ENCODE measurements at regions not wholly inside any gene's neighbourhood (a gene's known extent, or its start where the extent isn't known, plus 50 kb on each side); places are given as distances from the start of the nearest gene placed in this dataset.

- Mint-ChIP-seq H3K36me3 (no peaks in the 10 kb centered on the region), H3K9me3 (peaks cover 0 to 9% (median 2%) of the 10 kb centered on the region in 8 donors), H3K27ac (no peak overlapping the region), H3K4me1 (peaks cover 0 to 2% (median 0%) of the 10 kb centered on the region in 4 donors), H3K27me3 (peaks cover 13 to 16% of the 10 kb centered on the region in 2 donors), H3K4me3 (no peak overlapping the region)
- intact Hi-C loops (cut with micrococcal nuclease), result no loop called here
- Histone ChIP-seq H3K27ac (ENCODE audit: low read depth, low read length) (no peak overlapping the region), H3K4me3 (ENCODE audit: low read length in 2 of 2) (no peak overlapping the region), H3K36me3 (ENCODE audit: insufficient read depth, low read length) (no peaks in the 10 kb centered on the region), H3K9me3 (ENCODE audit: control insufficient read depth in 1 of 2, low read length in 2 of 2) (no peaks in the 10 kb centered on the region), H3K27me3 (ENCODE audit: insufficient read depth, low read length) (peaks cover 5% of the 10 kb centered on the region), H3K4me1 (ENCODE audit: insufficient read depth, low read length) (no peaks in the 10 kb centered on the region)
- DNase-seq, result no peak
- ChIA-PET POLR2A (ENCODE audit: partially characterized antibody) (no interaction called here), CTCF (ENCODE audit: partially characterized antibody) (no interaction called here)
These were observed 195.5 kb downstream of the CDCA7 start for GRCh38 chr2:173550143-173550542.

- no peaks in the 10 kb centered on the region for H3K4me1 ChIP-seq (ENCODE audit: insufficient read depth, low read length)
- CTCF ChIA-PET (ENCODE audit: partially characterized antibody), result no interaction called here
- Mint-ChIP-seq H3K4me3 (no peak overlapping the region), H3K27ac (no peak overlapping the region), H3K36me3 (no peaks in the 10 kb centered on the region), H3K9me3 (peaks cover 0 to 9% (median 2%) of the 10 kb centered on the region in 8 donors), H3K27me3 (peaks cover 12 to 17% of the 10 kb centered on the region in 2 donors), H3K4me1 (no peaks in the 10 kb centered on the region)
- H3K36me3 ChIP-seq (ENCODE audit: insufficient read depth, low read length), result no peaks in the 10 kb centered on the region
- POLR2A ChIA-PET (ENCODE audit: partially characterized antibody), result no interaction called here
- intact Hi-C loops (cut with micrococcal nuclease), result no loop called here
- no peak overlapping the region for H3K4me3 ChIP-seq (ENCODE audit: low read length in 2 of 2)
- no peaks in the 10 kb centered on the region for H3K9me3 ChIP-seq (ENCODE audit: control insufficient read depth in 1 of 2, low read length in 2 of 2)
- peaks cover 5% of the 10 kb centered on the region for H3K27me3 ChIP-seq (ENCODE audit: insufficient read depth, low read length)
- H3K27ac ChIP-seq (ENCODE audit: low read depth, low read length), result no peak overlapping the region
- DNase-seq, result no peak
These were observed 197.9 kb downstream of the CDCA7 start for GRCh38 chr2:173552531-173552930.

- ChIA-PET POLR2A (ENCODE audit: partially characterized antibody) (no interaction called here), CTCF (ENCODE audit: partially characterized antibody) (no interaction called here)
- H3K36me3 ChIP-seq (ENCODE audit: insufficient read depth, low read length), result no peaks in the 10 kb centered on the region
- Mint-ChIP-seq H3K9me3 (peaks cover 0 to 9% (median 2%) of the 10 kb centered on the region in 8 donors), H3K4me1 (no peaks in the 10 kb centered on the region), H3K4me3 (no peak overlapping the region), H3K27me3 (peaks cover 13 to 16% of the 10 kb centered on the region in 2 donors), H3K27ac (no peak overlapping the region), H3K36me3 (no peaks in the 10 kb centered on the region)
- no peaks in the 10 kb centered on the region for H3K9me3 ChIP-seq (ENCODE audit: control insufficient read depth in 1 of 2, low read length in 2 of 2)
- no peak overlapping the region for H3K27ac ChIP-seq (ENCODE audit: low read depth, low read length)
- H3K4me1 ChIP-seq (ENCODE audit: insufficient read depth, low read length), result no peaks in the 10 kb centered on the region
- H3K4me3 ChIP-seq (ENCODE audit: low read length in 2 of 2), result no peak overlapping the region
- intact Hi-C loops (cut with micrococcal nuclease), result no loop called here
- peaks cover 3% of the 10 kb centered on the region for H3K27me3 ChIP-seq (ENCODE audit: insufficient read depth, low read length)
- DNase-seq, result no peak
These were observed 198.9 kb downstream of the CDCA7 start for GRCh38 chr2:173553593-173553992.

GRCh38 chr2:173555833-173556232 is 201.2 kb downstream of the CDCA7 start:
- no peak for DNase-seq
- Mint-ChIP-seq H3K4me1 (peaks cover 0 to 4% (median 0%) of the 10 kb centered on the region in 4 donors), H3K27me3 (peaks cover 14 to 21% of the 10 kb centered on the region in 2 donors), H3K36me3 (no peaks in the 10 kb centered on the region), H3K4me3 (no peak overlapping the region), H3K27ac (no peak overlapping the region), H3K9me3 (peaks cover 0 to 7% (median 0%) of the 10 kb centered on the region in 8 donors)
- H3K4me3 ChIP-seq (ENCODE audit: low read length in 2 of 2), result no peak overlapping the region
- ChIA-PET CTCF (ENCODE audit: partially characterized antibody) (no interaction called here), POLR2A (ENCODE audit: partially characterized antibody) (no interaction called here)
- no peak overlapping the region for H3K27ac ChIP-seq (ENCODE audit: low read depth, low read length)
- H3K27me3 ChIP-seq (ENCODE audit: insufficient read depth, low read length), result no peaks in the 10 kb centered on the region
- no peaks in the 10 kb centered on the region for H3K36me3 ChIP-seq (ENCODE audit: insufficient read depth, low read length)
- no peaks in the 10 kb centered on the region for H3K4me1 ChIP-seq (ENCODE audit: insufficient read depth, low read length)
- no peaks in the 10 kb centered on the region for H3K9me3 ChIP-seq (ENCODE audit: control insufficient read depth in 1 of 2, low read length in 2 of 2)
- intact Hi-C loops (cut with micrococcal nuclease), result no loop called here

GRCh38 chr2:173556816-173557215 is 202.1 kb downstream of the CDCA7 start:
- Mint-ChIP-seq H3K27ac (no peak overlapping the region), H3K27me3 (peaks cover 19 to 26% of the 10 kb centered on the region in 2 donors), H3K4me1 (peaks cover 0 to 4% (median 0%) of the 10 kb centered on the region in 4 donors), H3K9me3 (peaks cover 0 to 6% (median 4%) of the 10 kb centered on the region in 8 donors), H3K36me3 (no peaks in the 10 kb centered on the region), H3K4me3 (no peak overlapping the region)
- H3K4me1 ChIP-seq (ENCODE audit: insufficient read depth, low read length), result no peaks in the 10 kb centered on the region
- H3K9me3 ChIP-seq (ENCODE audit: control insufficient read depth in 1 of 2, low read length in 2 of 2), result no peaks in the 10 kb centered on the region
- H3K36me3 ChIP-seq (ENCODE audit: insufficient read depth, low read length), result no peaks in the 10 kb centered on the region
- no peak overlapping the region for H3K27ac ChIP-seq (ENCODE audit: low read depth, low read length)
- H3K4me3 ChIP-seq (ENCODE audit: low read length in 2 of 2), result no peak overlapping the region
- DNase-seq, result no peak
- ChIA-PET CTCF (ENCODE audit: partially characterized antibody) (no interaction called here), POLR2A (ENCODE audit: partially characterized antibody) (no interaction called here)
- intact Hi-C loops (cut with micrococcal nuclease), result no loop called here
- no peaks in the 10 kb centered on the region for H3K27me3 ChIP-seq (ENCODE audit: insufficient read depth, low read length)

GRCh38 chr2:173557497-173557896 is 202.8 kb downstream of the CDCA7 start:
- CTCF ChIA-PET (ENCODE audit: partially characterized antibody), result no interaction called here
- H3K4me1 Mint-ChIP-seq, result peaks cover 0 to 4% (median 0%) of the 10 kb centered on the region in 4 donors

GRCh38 chr2:173567493-173567892 is 212.8 kb downstream of the CDCA7 start:
- Mint-ChIP-seq H3K4me1 (peaks cover 0 to 9% (median 4%) of the 10 kb centered on the region in 4 donors), H3K36me3 (no peaks in the 10 kb centered on the region), H3K27me3 (peaks cover 5 to 13% of the 10 kb centered on the region in 2 donors), H3K9me3 (peaks cover 0 to 4% (median 4%) of the 10 kb centered on the region in 8 donors), H3K4me3 (no peak overlapping the region), H3K27ac (no peak overlapping the region)
- intact Hi-C loops (cut with micrococcal nuclease), result no loop called here
- H3K27ac ChIP-seq (ENCODE audit: low read depth, low read length), result no peak overlapping the region
- H3K36me3 ChIP-seq (ENCODE audit: insufficient read depth, low read length), result no peaks in the 10 kb centered on the region
- H3K27me3 ChIP-seq (ENCODE audit: insufficient read depth, low read length), result no peaks in the 10 kb centered on the region
- H3K4me1 ChIP-seq (ENCODE audit: insufficient read depth, low read length), result no peaks in the 10 kb centered on the region
- DNase-seq, result no peak
- POLR2A ChIA-PET (ENCODE audit: partially characterized antibody), result no interaction called here
- CTCF ChIA-PET (ENCODE audit: partially characterized antibody), result no interaction called here
- H3K4me3 ChIP-seq (ENCODE audit: low read length in 2 of 2), result no peak overlapping the region
- H3K9me3 ChIP-seq (ENCODE audit: control insufficient read depth in 1 of 2, low read length in 2 of 2), result no peaks in the 10 kb centered on the region

More at GRCh38 chr2:173557497-173557896, 202.8 kb downstream of the CDCA7 start:
- no peaks in the 10 kb centered on the region for H3K36me3 ChIP-seq (ENCODE audit: insufficient read depth, low read length)
- no peaks in the 10 kb centered on the region for H3K9me3 ChIP-seq (ENCODE audit: control insufficient read depth in 1 of 2, low read length in 2 of 2)
- DNase-seq, result no peak
- H3K27me3 ChIP-seq (ENCODE audit: insufficient read depth, low read length), result no peaks in the 10 kb centered on the region
- peaks cover 0 to 8% (median 4%) of the 10 kb centered on the region in 8 donors for H3K9me3 Mint-ChIP-seq
- H3K27ac Mint-ChIP-seq, result no peak overlapping the region
- H3K4me3 ChIP-seq (ENCODE audit: low read length in 2 of 2), result no peak overlapping the region
- no peak overlapping the region for H3K27ac ChIP-seq (ENCODE audit: low read depth, low read length)
- H3K4me1 ChIP-seq (ENCODE audit: insufficient read depth, low read length), result no peaks in the 10 kb centered on the region
- intact Hi-C loops (cut with micrococcal nuclease), result no loop called here
- no peak overlapping the region for H3K4me3 Mint-ChIP-seq
- POLR2A ChIA-PET (ENCODE audit: partially characterized antibody), result no interaction called here
- peaks cover 20 to 23% of the 10 kb centered on the region in 2 donors for H3K27me3 Mint-ChIP-seq
- no peaks in the 10 kb centered on the region for H3K36me3 Mint-ChIP-seq

- DNase-seq, result no peak
- Mint-ChIP-seq H3K27ac (no peak overlapping the region), H3K4me3 (no peak overlapping the region), H3K36me3 (no peaks in the 10 kb centered on the region), H3K27me3 (peaks cover 2 to 10% of the 10 kb centered on the region in 2 donors), H3K4me1 (peaks cover 0 to 9% (median 4%) of the 10 kb centered on the region in 4 donors), H3K9me3 (peaks cover 0 to 4% (median 1%) of the 10 kb centered on the region in 8 donors)
- no peaks in the 10 kb centered on the region for H3K36me3 ChIP-seq (ENCODE audit: insufficient read depth, low read length)
- ChIA-PET POLR2A (ENCODE audit: partially characterized antibody) (no interaction called here), CTCF (ENCODE audit: partially characterized antibody) (no interaction called here)
- H3K4me3 ChIP-seq (ENCODE audit: low read length in 2 of 2), result no peak overlapping the region
- H3K27ac ChIP-seq (ENCODE audit: low read depth, low read length), result no peak overlapping the region
- no peaks in the 10 kb centered on the region for H3K27me3 ChIP-seq (ENCODE audit: insufficient read depth, low read length)
- no peaks in the 10 kb centered on the region for H3K9me3 ChIP-seq (ENCODE audit: control insufficient read depth in 1 of 2, low read length in 2 of 2)
- intact Hi-C loops (cut with micrococcal nuclease), result no loop called here
- no peaks in the 10 kb centered on the region for H3K4me1 ChIP-seq (ENCODE audit: insufficient read depth, low read length)
These were observed 213.4 kb downstream of the CDCA7 start for GRCh38 chr2:173568054-173568453.
